Astrocyte (in vitro differentiated cells and primary cell): ENCODE measurements at regions not wholly inside any gene's neighbourhood (a gene's known extent, or its start where the extent isn't known, plus 50 kb on each side); places are given as distances from the start of the nearest gene placed in this dataset.

Experiments used
- EZH2 ChIP-seq: IDR thresholded peaks from 2 replicates; pipeline ENCODE4 v1.6.1; 2012; ENCODE audit warnings: mild to moderate bottlenecking, low read length, inconsistent platforms; ENCODE audit not compliant: insufficient read depth
- TF ChIP-seq, protein P1 (sequence below): IDR thresholded peaks from 2 replicates; pipeline ENCODE4 v1.5.1; 2011; ENCODE audit warnings: low read depth, mild to moderate bottlenecking, inconsistent platforms, low read length, moderate library complexity; ENCODE audit not compliant: insufficient read depth

DNA sequence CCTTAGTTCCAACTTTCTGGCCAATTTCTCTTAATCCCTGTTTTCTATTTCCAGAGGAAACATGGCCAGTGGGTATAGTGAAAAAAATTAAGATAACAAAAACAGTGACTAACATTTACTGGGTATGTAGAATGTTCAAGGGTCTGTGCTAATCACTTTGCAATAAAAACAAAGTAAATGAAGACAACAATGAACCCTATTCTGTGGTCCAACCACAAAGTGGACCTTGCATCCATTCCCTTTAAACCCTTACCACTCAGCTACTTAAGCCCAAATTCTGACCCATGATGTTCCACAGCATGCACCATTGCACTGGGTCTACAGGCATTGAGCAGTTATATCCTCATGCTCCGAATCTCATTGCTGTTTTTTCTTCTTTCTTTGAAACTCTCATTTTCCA, 179.9 kb upstream of the PRKCQ start:
- TF ChIP-seq, protein P1, sequence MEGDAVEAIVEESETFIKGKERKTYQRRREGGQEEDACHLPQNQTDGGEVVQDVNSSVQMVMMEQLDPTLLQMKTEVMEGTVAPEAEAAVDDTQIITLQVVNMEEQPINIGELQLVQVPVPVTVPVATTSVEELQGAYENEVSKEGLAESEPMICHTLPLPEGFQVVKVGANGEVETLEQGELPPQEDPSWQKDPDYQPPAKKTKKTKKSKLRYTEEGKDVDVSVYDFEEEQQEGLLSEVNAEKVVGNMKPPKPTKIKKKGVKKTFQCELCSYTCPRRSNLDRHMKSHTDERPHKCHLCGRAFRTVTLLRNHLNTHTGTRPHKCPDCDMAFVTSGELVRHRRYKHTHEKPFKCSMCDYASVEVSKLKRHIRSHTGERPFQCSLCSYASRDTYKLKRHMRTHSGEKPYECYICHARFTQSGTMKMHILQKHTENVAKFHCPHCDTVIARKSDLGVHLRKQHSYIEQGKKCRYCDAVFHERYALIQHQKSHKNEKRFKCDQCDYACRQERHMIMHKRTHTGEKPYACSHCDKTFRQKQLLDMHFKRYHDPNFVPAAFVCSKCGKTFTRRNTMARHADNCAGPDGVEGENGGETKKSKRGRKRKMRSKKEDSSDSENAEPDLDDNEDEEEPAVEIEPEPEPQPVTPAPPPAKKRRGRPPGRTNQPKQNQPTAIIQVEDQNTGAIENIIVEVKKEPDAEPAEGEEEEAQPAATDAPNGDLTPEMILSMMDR = no peak
- no peak for TF ChIP-seq EZH2
